Breast epithelium (tissue), 3 donors: ENCODE measurements at regions not wholly inside any gene's neighbourhood (a gene's known extent, or its start where the extent isn't known, plus 50 kb on each side); places are given as distances from the start of the nearest gene placed in this dataset.

Source experiments
- POLR2A ChIP-seq: fragments of 450-650 bp; IDR thresholded peaks from one replicate; pipeline ENCODE4 v1.6.1; 2016; ENCODE audit warnings: antibody characterized with exemption, mild to moderate bottlenecking, moderate library complexity
- POLR2AphosphoS5 ChIP-seq, 3 donors: sonication (generic); formaldehyde crosslinking; IDR thresholded peaks; one replicate each; pipeline ENCODE4 v1.6.1; 2017; ENCODE audit warnings: antibody characterized with exemption in 3 of 3
- TF ChIP-seq, protein P1 (sequence below), 3 donors: fragments of 450-650 bp; IDR thresholded peaks; one replicate each; pipeline ENCODE4 v1.5.1; 2016 to 2017; ENCODE audit warnings: antibody characterized with exemption in 3 of 3, mild to moderate bottlenecking in 3 of 3, moderate library complexity in 3 of 3

DNA sequence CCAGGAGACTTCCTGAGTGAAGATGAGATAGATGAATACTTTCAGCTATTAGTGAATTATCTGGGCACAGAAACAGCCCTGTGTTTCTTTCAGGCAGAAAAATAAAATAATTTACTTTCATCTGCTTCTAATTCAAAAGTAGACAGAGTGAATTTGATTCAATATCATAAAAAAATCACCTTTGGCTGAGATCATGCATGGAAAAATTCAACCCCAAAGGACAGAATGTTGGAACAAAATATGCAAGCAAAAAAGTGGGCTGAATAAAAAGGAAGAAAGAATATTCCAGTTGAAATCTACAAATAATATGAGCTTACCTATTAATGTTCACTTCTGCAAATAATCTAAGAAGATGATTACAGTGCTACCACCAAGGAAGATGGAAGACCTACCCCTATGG is 546.9 kb downstream of the TFAP2B start:
- TF ChIP-seq, protein P1, sequence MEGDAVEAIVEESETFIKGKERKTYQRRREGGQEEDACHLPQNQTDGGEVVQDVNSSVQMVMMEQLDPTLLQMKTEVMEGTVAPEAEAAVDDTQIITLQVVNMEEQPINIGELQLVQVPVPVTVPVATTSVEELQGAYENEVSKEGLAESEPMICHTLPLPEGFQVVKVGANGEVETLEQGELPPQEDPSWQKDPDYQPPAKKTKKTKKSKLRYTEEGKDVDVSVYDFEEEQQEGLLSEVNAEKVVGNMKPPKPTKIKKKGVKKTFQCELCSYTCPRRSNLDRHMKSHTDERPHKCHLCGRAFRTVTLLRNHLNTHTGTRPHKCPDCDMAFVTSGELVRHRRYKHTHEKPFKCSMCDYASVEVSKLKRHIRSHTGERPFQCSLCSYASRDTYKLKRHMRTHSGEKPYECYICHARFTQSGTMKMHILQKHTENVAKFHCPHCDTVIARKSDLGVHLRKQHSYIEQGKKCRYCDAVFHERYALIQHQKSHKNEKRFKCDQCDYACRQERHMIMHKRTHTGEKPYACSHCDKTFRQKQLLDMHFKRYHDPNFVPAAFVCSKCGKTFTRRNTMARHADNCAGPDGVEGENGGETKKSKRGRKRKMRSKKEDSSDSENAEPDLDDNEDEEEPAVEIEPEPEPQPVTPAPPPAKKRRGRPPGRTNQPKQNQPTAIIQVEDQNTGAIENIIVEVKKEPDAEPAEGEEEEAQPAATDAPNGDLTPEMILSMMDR (IDR thresholded peaks at IDR 0.05): no peak
- TF ChIP-seq POLR2A: no peak
- TF ChIP-seq POLR2AphosphoS5 (IDR thresholded peaks at IDR 0.05): no peak
